HCT116 (cell line): ENCODE measurements at regions not wholly inside any gene's neighbourhood (a gene's known extent, or its start where the extent isn't known, plus 50 kb on each side); places are given as distances from the start of the nearest gene placed in this dataset.

ENCODE experiments used
- ATAC-seq: fragments of 200-7000 bp; cut with Tn5 transposase; 2 replicates; pipeline ENCODE4 v1.9.1; 2020; ENCODE audit warnings: mild to moderate bottlenecking, moderate library complexity
- BruUV-seq: library from RNA; stranded (reverse); fragments of 400-500 nt; replicated peaks from 2 replicates; lab custom pipeline; 2021; lab: Mats Ljungman, UMichigan
- CTCF ChIA-PET: fragments of 300-600 bp; sonication (Branson Sonifier 250); formaldehyde crosslinking; loops from one replicate; lab custom pipeline; 2021; ENCODE audit warnings: antibody characterized with exemption; lab: Charles Lee
- POLR2A ChIA-PET: fragments of 300-600, 350-600 bp; sonication (Branson Sonifier 250); formaldehyde crosslinking; loops from one replicate; lab custom pipeline; 2021; ENCODE audit warnings: antibody characterized with exemption; lab: Charles Lee
- RAD21 ChIA-PET, 2 experiments: fragments of 300-600 bp; sonication (Branson Sonifier 250); formaldehyde crosslinking; loops; one replicate each; lab custom pipeline; 2023; ENCODE audit warnings: low total read pairs in 2 of 2; ENCODE audit not compliant: uncharacterized antibody in 2 of 2, unreplicated experiment in 2 of 2, low non-redundant PET in 1 of 2; lab: Charles Lee
- DNase-seq: peaks from one replicate; pipeline ENCODE4 v3.0.0-alpha.2; 2010; ENCODE audit warnings: low read depth, low spot score
- H2AFZ ChIP-seq: fragments of 200-600 bp; shearing (Covaris generic), sonication (generic); 2 replicates; pipeline ENCODE4 v1.6.1; 2017; ENCODE audit warnings: low read depth, mixed run types, mixed read lengths, antibody characterized with exemption, low read length; ENCODE audit not compliant: poor library complexity, severe bottlenecking
- H3K27ac ChIP-seq: 2 replicates; pipeline ENCODE4 v1.5.1; 2012; ENCODE audit warnings: low read depth, low read length
- H3K27me3 ChIP-seq: fragments of 200-600 bp; sonication (generic); 2 replicates; pipeline ENCODE4 v1.6.1; 2016; ENCODE audit warnings: mixed run types, low read length, mixed read lengths; ENCODE audit not compliant: insufficient read depth
- H3K36me3 ChIP-seq, 2 experiments: fragments of 200-500 bp in 1 of 2; fragments of 200-600 bp in 1 of 2; sonication (Bioruptor generic) in 1 of 2; sonication (generic) in 1 of 2; 2 replicates each; pipeline versions ENCODE4 v1.5.1 to v1.6.1; 2014 to 2016; ENCODE audit warnings: low read length in 2 of 2, inconsistent platforms in 1 of 2, mixed read lengths in 1 of 2, mixed run types in 1 of 2; ENCODE audit not compliant: insufficient read depth in 2 of 2, control insufficient read depth in 1 of 2
- H3K4me1 ChIP-seq, 2 experiments: fragments of 200-600 bp in 1 of 2; sonication (generic) in 1 of 2; 2 replicates each; pipeline versions ENCODE4 v1.5.1 to v1.6.1; 2012 to 2017; ENCODE audit warnings: low read length in 2 of 2, inconsistent platforms in 1 of 2, mild to moderate bottlenecking in 1 of 2, mixed read lengths in 1 of 2, mixed run types in 1 of 2, moderate library complexity in 1 of 2; ENCODE audit not compliant: insufficient read depth in 2 of 2, control insufficient read depth in 1 of 2
- H3K4me2 ChIP-seq: fragments of 200-600 bp; sonication (generic); 2 replicates; pipeline ENCODE4 v1.6.1; 2017; ENCODE audit warnings: mixed run types, low read length, mixed read lengths
- H3K4me3 ChIP-seq, 2 experiments: fragments of 200-600 bp in 1 of 2; sonication (generic) in 1 of 2; replicated peaks in 1 of 2; 2 replicates each; pipeline ENCODE4 v1.5.1; 2011 to 2016; ENCODE audit warnings: low read length in 2 of 2, control low read depth in 1 of 2, low read depth in 1 of 2, mild to moderate bottlenecking in 1 of 2, mixed read lengths in 1 of 2, mixed run types in 1 of 2
- H3K79me2 ChIP-seq: fragments of 200-600 bp; sonication (generic); 2 replicates; pipeline ENCODE4 v1.6.1; 2017; ENCODE audit warnings: mild to moderate bottlenecking, mixed run types, low read length, moderate library complexity, mixed read lengths; ENCODE audit not compliant: insufficient read depth
- H3K9ac ChIP-seq: fragments of 200-600 bp; sonication (generic); 2 replicates; pipeline ENCODE4 v1.6.1; 2016; ENCODE audit warnings: low read length, mixed read lengths
- H3K9me2 ChIP-seq: fragments of 200-600 bp; sonication (generic), shearing (Covaris generic); 2 replicates; pipeline ENCODE4 v1.6.1; 2017; ENCODE audit warnings: mixed run types, mild to moderate bottlenecking, moderate library complexity; ENCODE audit not compliant: insufficient read depth
- H3K9me3 ChIP-seq, 2 experiments: fragments of 200-500 bp in 1 of 2; fragments of 200-600 bp in 1 of 2; sonication (Bioruptor generic) in 1 of 2; sonication (generic) in 1 of 2; 2 replicates each; pipeline ENCODE4 v1.6.1; 2014 to 2017; ENCODE audit warnings: low read length in 2 of 2, mixed read lengths in 2 of 2, inconsistent platforms in 1 of 2, low read depth in 1 of 2, mild to moderate bottlenecking in 1 of 2, mixed run types in 1 of 2, moderate library complexity in 1 of 2; ENCODE audit not compliant: control insufficient read depth in 1 of 2, insufficient read depth in 1 of 2
- H4K20me1 ChIP-seq: fragments of 200-600 bp; sonication (generic), shearing (Covaris generic); 2 replicates; pipeline ENCODE4 v1.6.1; 2017; ENCODE audit warnings: mixed run types, mild to moderate bottlenecking, moderate library complexity; ENCODE audit not compliant: insufficient read depth
- EGR1 ChIP-seq: IDR thresholded peaks from 2 replicates; pipeline ENCODE4 v1.6.1; 2012; ENCODE audit warnings: low read depth
- ELF1 ChIP-seq: IDR thresholded peaks from 2 replicates; pipeline ENCODE4 v1.6.1; 2012; ENCODE audit warnings: low read depth, borderline replicate concordance
- EZH2phosphoT487 ChIP-seq: fragments of 200-600 bp; IDR thresholded peaks from 2 replicates; pipeline ENCODE4 v1.6.1; 2018; ENCODE audit warnings: antibody characterized with exemption, borderline replicate concordance
- JUND ChIP-seq: IDR thresholded peaks from 2 replicates; pipeline ENCODE4 v1.6.1; 2012
- RAD21 ChIP-seq: IDR thresholded peaks from 2 replicates; pipeline ENCODE4 v1.6.1; 2012; ENCODE audit warnings: low read depth, mild to moderate bottlenecking
- SIN3A ChIP-seq: IDR thresholded peaks from 2 replicates; pipeline ENCODE4 v1.6.1; 2012; ENCODE audit warnings: low read depth
- SP1 ChIP-seq: IDR thresholded peaks from 2 replicates; pipeline ENCODE4 v1.6.1; 2012; ENCODE audit warnings: low read depth
- TCF7L2 ChIP-seq: IDR thresholded peaks from 2 replicates; pipeline ENCODE4 v1.7.0; 2011; ENCODE audit warnings: borderline replicate concordance, inconsistent platforms; ENCODE audit not compliant: insufficient read depth, insufficient read length; ENCODE audit errors: extremely low read depth
- ZBTB33 ChIP-seq: IDR thresholded peaks from 2 replicates; pipeline ENCODE4 v1.6.1; 2011; ENCODE audit warnings: mild to moderate bottlenecking, low read length, moderate library complexity; ENCODE audit not compliant: insufficient replicate concordance; ENCODE audit errors: extremely low read depth
- ZNF274 ChIP-seq: fragments of 200-500 bp; sonication (Bioruptor generic); IDR thresholded peaks from 2 replicates; pipeline ENCODE4 v1.6.1; 2014; ENCODE audit warnings: mild to moderate bottlenecking, low read depth, low read length, inconsistent platforms
- intact Hi-C: fragments of 100-400 bp; cut with micrococcal nuclease; formaldehyde crosslinking; loops from 2 replicates; pipeline ENCODE4 v1.10.0; 2022
- TF ChIP-seq, protein P1 (sequence below): IDR thresholded peaks from 2 replicates; pipeline ENCODE4 v1.6.1; 2012

GRCh38 chr2:221077799-221078198 is 494.3 kb downstream of the EPHA4 start:
- no peaks in the 10 kb centered on the region for H3K79me2 ChIP-seq
- H3K36me3 ChIP-seq = no peaks in the 10 kb centered on the region
- TF ChIP-seq RAD21 (no peak), ELF1 (no peak), ZNF274 (no peak), ZBTB33 (no peak)
- TF ChIP-seq, all 23 proteins: peak for 0
- no peaks in the 10 kb centered on the region for H3K4me1 ChIP-seq
- no peak overlapping the region for H3K27ac ChIP-seq
- ChIA-PET POLR2A (no interaction called here), CTCF (no interaction called here), RAD21 (no interaction called here)
- ATAC-seq = no peak
- H3K4me3 ChIP-seq = no peak overlapping the region
- intact Hi-C loops = no loop called here
- no peaks in the 10 kb centered on the region for H3K9me2 ChIP-seq
- no peaks in the 10 kb centered on the region for H4K20me1 ChIP-seq
- BruUV-seq = no TSS peak
- no peaks in the 10 kb centered on the region for H3K9me3 ChIP-seq
- no peaks in the 10 kb centered on the region for H3K27me3 ChIP-seq
- H3K4me2 ChIP-seq = no peak overlapping the region
- H2AFZ ChIP-seq = no peak overlapping the region
- H3K9ac ChIP-seq = no peak overlapping the region
- DNase-seq = no peak

- H2AFZ ChIP-seq = no peak overlapping the region
- no peak overlapping the region for H3K9ac ChIP-seq
- no peaks in the 10 kb centered on the region for H4K20me1 ChIP-seq
- intact Hi-C loops = no loop called here
- no peaks in the 10 kb centered on the region for H3K79me2 ChIP-seq
- ChIA-PET CTCF (no interaction called here), POLR2A (no interaction called here), RAD21 (no interaction called here)
- 0 out of 2 replicates have a peak, but pooled peaks cover 3% of the 10 kb centered on the region for H3K27me3 ChIP-seq
- no TSS peak for BruUV-seq
- H3K36me3 ChIP-seq = no peaks in the 10 kb centered on the region
- H3K4me2 ChIP-seq = no peak overlapping the region
- ATAC-seq (no peak), DNase-seq (no peak)
- H3K9me2 ChIP-seq = no peaks in the 10 kb centered on the region
- TF ChIP-seq JUND (no peak), RAD21 (no peak), TCF7L2 (no peak), SP1 (no peak), EZH2phosphoT487 (no peak), ELF1 (no peak), EGR1 (no peak), SIN3A (no peak)
- TF ChIP-seq, protein P1, sequence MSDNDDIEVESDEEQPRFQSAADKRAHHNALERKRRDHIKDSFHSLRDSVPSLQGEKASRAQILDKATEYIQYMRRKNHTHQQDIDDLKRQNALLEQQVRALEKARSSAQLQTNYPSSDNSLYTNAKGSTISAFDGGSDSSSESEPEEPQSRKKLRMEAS = no peak
- H3K4me1 ChIP-seq = no peaks in the 10 kb centered on the region
- H3K4me3 ChIP-seq = no peak overlapping the region
- H3K27ac ChIP-seq = no peak overlapping the region
- no peaks in the 10 kb centered on the region for H3K9me3 ChIP-seq
Measured at GRCh38 chr2:221085341-221085900, 486.7 kb downstream of the EPHA4 start.
